ENCODE measurements at regions not wholly inside any gene's neighbourhood (a gene's known extent, or its start where the extent isn't known, plus 50 kb on each side); places are given as distances from the start of the nearest gene placed in this dataset.

DNA sequence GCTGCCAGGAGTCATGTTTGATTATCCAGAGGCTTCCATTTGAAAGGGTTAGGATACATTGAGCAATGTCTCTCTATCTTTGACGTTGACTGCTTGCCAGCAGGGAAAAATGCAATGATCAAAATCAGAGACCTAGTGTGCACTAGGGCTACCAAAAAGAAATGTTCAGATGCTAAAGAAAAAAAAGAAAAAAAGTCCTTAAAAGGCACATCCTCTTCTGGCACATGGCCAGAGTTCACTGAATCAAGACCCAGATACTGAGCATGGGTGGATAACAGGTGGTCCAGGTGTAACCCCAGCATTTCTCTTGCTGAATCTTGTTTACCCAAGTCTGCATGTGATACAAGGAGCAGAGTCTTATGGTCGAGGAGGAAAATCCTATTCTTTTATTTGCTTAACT, 899.3 kb downstream of the SORCS3 start:
- TF ChIP-seq POLR2A (IDR thresholded peaks at IDR 0.05; ENCODE audit: low read length) (no peak), CEBPB (IDR thresholded peaks at IDR 0.05) (no peak), JUNB (IDR thresholded peaks at IDR 0.05) (no peak), CHD4 (IDR thresholded peaks at IDR 0.05; ENCODE audit: borderline replicate concordance) (no peak), EP300 (IDR thresholded peaks at IDR 0.05) (no peak), TP53 (CRISPR knock-in tag; IDR thresholded peaks at IDR 0.05) (no peak)
- TF ChIP-seq, protein P1, sequence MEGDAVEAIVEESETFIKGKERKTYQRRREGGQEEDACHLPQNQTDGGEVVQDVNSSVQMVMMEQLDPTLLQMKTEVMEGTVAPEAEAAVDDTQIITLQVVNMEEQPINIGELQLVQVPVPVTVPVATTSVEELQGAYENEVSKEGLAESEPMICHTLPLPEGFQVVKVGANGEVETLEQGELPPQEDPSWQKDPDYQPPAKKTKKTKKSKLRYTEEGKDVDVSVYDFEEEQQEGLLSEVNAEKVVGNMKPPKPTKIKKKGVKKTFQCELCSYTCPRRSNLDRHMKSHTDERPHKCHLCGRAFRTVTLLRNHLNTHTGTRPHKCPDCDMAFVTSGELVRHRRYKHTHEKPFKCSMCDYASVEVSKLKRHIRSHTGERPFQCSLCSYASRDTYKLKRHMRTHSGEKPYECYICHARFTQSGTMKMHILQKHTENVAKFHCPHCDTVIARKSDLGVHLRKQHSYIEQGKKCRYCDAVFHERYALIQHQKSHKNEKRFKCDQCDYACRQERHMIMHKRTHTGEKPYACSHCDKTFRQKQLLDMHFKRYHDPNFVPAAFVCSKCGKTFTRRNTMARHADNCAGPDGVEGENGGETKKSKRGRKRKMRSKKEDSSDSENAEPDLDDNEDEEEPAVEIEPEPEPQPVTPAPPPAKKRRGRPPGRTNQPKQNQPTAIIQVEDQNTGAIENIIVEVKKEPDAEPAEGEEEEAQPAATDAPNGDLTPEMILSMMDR (IDR thresholded peaks at IDR 0.05), result no peak
- TF ChIP-seq, protein P2, sequence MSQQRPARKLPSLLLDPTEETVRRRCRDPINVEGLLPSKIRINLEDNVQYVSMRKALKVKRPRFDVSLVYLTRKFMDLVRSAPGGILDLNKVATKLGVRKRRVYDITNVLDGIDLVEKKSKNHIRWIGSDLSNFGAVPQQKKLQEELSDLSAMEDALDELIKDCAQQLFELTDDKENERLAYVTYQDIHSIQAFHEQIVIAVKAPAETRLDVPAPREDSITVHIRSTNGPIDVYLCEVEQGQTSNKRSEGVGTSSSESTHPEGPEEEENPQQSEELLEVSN (IDR thresholded peaks at IDR 0.05; ENCODE audit: borderline replicate concordance, low read depth), result no peak
- TF ChIP-seq, protein P3, sequence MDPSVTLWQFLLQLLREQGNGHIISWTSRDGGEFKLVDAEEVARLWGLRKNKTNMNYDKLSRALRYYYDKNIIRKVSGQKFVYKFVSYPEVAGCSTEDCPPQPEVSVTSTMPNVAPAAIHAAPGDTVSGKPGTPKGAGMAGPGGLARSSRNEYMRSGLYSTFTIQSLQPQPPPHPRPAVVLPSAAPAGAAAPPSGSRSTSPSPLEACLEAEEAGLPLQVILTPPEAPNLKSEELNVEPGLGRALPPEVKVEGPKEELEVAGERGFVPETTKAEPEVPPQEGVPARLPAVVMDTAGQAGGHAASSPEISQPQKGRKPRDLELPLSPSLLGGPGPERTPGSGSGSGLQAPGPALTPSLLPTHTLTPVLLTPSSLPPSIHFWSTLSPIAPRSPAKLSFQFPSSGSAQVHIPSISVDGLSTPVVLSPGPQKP (IDR thresholded peaks at IDR 0.05; ENCODE audit: low read depth, low read length), result no peak
- TF ChIP-seq, protein P4, sequence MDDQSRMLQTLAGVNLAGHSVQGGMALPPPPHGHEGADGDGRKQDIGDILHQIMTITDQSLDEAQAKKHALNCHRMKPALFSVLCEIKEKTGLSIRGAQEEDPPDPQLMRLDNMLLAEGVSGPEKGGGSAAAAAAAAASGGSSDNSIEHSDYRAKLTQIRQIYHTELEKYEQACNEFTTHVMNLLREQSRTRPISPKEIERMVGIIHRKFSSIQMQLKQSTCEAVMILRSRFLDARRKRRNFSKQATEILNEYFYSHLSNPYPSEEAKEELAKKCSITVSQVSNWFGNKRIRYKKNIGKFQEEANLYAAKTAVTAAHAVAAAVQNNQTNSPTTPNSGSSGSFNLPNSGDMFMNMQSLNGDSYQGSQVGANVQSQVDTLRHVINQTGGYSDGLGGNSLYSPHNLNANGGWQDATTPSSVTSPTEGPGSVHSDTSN (IDR thresholded peaks at IDR 0.05), result no peak
